RWPE1 (cell line): ENCODE measurements at regions not wholly inside any gene's neighbourhood (a gene's known extent, or its start where the extent isn't known, plus 50 kb on each side); places are given as distances from the start of the nearest gene placed in this dataset.

ENCODE experiments used
- CTCF ChIA-PET: fragments of 350-600 bp; sonication (Branson Sonifier 250); formaldehyde crosslinking; extraction: SDS; loops from one replicate; lab custom pipeline; 2021; lab: Yijun Ruan, JAX
- POLR2A ChIA-PET: fragments of 400-600 bp; formaldehyde crosslinking; extraction: SDS; loops from one replicate; lab custom pipeline; 2020; ENCODE audit warnings: antibody characterized with exemption; ENCODE audit not compliant: low non-redundant PET; lab: Yijun Ruan, JAX
- DNase-seq: peaks from one replicate; pipeline ENCODE4 v3.0.0; 2012; ENCODE audit warnings: low spot score
- H3K27ac ChIP-seq: fragments of 450-650 bp; 2 replicates; pipeline ENCODE4 v1.5.1; 2017
- TF ChIP-seq, protein P1 (sequence below): fragments of 450-650 bp; conservative IDR thresholded peaks from 2 replicates; pipeline ENCODE4 v1.5.1; 2017; ENCODE audit warnings: low read depth, mild to moderate bottlenecking

DNA sequence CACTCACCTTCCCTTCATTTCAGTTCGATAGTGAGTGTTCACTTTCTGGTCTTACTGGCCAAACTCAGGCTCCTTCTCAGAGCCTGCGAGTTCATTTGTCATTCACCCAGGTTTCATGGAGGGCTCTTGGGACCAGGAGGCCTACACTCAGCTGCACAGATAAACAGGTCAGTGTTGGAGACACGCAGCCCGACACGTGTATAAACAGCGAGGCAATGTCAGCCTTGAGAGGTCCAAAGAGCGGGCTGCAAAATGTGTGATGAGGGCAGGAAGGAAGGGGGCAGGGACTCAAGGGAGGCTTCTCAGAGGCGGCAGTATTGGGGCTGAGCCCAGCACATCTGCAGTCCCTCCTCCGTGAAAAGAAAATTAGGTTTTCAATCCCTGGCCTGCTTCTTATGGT, 82.6 kb upstream of the ZNF618 start:
- ChIA-PET POLR2A (no interaction called here), CTCF (no interaction called here)
- H3K27ac ChIP-seq: no peak overlapping the region
- no peak for DNase-seq
- TF ChIP-seq, protein P1, sequence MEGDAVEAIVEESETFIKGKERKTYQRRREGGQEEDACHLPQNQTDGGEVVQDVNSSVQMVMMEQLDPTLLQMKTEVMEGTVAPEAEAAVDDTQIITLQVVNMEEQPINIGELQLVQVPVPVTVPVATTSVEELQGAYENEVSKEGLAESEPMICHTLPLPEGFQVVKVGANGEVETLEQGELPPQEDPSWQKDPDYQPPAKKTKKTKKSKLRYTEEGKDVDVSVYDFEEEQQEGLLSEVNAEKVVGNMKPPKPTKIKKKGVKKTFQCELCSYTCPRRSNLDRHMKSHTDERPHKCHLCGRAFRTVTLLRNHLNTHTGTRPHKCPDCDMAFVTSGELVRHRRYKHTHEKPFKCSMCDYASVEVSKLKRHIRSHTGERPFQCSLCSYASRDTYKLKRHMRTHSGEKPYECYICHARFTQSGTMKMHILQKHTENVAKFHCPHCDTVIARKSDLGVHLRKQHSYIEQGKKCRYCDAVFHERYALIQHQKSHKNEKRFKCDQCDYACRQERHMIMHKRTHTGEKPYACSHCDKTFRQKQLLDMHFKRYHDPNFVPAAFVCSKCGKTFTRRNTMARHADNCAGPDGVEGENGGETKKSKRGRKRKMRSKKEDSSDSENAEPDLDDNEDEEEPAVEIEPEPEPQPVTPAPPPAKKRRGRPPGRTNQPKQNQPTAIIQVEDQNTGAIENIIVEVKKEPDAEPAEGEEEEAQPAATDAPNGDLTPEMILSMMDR: no peak

DNA sequence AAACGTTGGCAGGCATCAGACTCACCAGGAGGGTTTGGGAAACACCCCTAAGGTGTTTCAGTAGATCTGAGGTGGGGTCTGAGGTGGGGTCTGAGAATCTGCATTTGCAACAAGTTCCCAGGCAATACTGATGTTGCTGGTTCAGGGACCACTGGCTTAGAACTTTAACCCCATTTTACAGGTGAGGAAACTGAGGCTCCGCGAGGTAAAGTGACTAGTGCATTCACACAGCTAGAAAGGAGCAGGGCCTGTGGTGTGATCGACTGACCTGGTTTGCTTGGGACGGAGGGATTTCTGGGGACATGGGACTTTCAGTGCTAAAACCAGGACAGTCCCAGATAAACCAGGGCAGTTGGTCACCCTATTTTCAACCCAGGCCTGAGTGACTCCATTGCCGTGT, 81.4 kb upstream of the ZNF618 start:
- DNase-seq: no peak
- TF ChIP-seq, protein P1: no peak

DNA sequence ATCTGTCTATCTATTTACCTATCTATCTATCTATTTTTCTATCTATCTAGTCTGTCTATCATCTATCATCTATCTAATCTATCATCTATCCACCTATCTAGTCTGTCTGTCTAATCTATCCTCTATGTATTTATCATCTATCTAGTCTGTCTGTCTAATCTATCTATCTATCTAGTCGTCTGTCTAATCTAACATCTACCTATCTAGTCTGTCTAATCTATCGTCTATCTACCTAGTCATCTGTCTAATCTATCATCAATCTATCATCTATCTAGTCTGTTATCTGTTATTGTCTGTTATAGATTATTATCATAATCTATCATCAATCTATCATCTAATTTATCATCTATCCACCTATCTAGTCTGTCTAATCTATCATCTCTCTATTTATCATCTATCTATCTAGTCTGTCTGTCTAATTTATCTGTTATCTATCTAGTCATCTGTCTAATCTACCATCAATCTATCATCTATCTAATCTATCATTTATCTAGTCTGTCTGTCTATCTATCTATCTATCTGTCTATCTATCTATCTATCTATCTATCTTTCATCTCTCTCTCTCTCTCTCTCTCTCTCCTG, 80.2 kb upstream of the ZNF618 start:
- TF ChIP-seq, protein P1: no peak
- ChIA-PET POLR2A (no interaction called here), CTCF (no interaction called here)
- DNase-seq: no peak
- H3K27ac ChIP-seq: no peak overlapping the region

More for the DNA sequence above, 81.4 kb upstream of the ZNF618 start:
- ChIA-PET CTCF (no interaction called here), POLR2A (no interaction called here)
- H3K27ac ChIP-seq: no peak overlapping the region

DNA sequence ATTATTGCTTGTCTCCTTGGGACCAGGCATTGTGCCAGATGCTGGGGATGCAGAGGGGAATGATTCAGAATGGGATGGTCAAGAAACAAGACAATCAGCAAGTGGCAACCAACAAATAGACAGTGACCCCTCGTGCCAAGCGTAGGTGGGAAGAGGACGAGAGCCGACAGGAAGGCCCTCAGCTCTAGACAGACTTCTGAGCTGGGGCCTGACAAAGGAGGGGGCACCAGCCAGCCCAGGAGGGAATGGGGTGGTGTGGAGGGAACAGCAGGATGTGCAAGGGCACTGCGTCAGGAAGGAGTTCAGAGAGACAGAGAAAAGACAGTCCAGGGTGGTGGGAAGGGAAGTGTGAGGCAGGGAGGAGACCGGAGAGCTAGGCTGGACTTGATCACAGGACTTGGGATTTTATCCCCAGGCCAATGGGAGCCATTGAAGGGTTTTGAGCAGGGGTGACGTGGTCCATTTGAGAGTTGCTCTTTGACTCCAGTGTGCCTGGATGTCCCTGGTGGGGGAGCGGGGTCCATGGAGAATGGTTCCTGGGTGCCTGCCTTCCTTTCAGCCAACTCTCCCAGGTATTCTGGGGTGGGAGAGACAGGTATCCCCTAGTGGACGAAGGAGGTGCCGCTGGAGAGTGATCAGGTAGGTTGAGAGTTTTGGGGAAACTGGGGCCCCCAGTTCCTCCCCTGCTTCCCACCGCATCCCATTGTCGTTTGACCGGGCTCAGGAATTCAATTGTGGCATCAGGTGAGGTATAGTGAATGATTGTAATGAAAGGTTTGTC, 79.3 kb upstream of the ZNF618 start:
- ChIA-PET POLR2A (no interaction called here), CTCF (interaction anchor here (0.6 kb wide), 1 partner anchor 104 kb away, joined by 3 read pairs; no protein-coding TSS in a partner anchor)

DNA sequence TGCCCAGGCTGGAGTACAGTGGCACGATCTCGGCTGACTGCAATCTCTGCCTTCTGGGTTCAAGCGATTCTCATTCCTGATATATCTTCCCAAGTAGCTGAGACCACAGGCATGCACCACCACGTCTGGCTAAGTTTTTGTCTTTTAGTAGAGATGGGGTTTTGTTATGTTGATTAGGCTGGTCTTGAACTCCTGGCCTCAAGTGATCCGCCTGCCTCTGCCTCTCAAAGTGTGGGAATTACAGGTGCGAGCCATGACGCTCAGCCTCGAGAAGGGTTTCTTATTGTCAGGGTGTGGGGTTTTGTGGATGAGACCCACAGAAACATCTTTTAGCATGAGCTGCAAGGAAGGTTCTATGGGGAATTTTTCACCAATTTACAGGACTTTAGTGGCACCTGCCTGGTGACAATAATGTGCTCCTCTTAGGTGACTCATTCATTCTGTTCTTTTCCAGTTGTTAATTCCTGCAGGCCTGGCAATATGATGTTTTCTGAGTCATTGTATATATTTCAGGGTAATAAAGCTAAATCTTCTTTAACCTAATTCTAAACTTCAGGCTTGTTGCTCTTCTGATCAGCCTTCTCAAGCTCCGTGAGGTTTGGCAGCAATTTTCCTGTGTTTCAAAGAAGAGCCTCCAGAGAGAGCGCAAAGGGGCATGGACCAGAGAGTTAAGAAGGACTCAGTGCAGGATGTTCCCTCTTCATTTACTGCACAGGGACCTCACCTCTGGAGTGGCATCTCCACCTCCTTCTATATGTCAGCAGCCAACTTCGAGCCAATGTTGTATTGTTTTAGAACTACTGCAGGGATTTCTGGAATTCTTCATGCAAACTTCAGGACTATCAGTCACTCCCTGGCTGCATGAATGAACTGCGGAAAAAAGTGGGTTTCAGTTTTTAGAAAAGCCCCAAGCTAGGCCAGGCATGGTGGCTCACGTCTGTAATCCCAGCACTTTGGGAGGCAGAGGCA, 77.8 kb upstream of the ZNF618 start:
- no peak for DNase-seq
- CTCF ChIA-PET: interaction anchor here (0.6 to 1.1 kb wide), 2 partner anchors 10 to 17 kb away, joined by 3 read pairs; no protein-coding TSS in a partner anchor
- POLR2A ChIA-PET: no interaction called here

More for the DNA sequence above, 79.3 kb upstream of the ZNF618 start:
- H3K27ac ChIP-seq: no peak overlapping the region
- no peak for DNase-seq
- TF ChIP-seq, protein P1: no peak

More for the DNA sequence above, 77.8 kb upstream of the ZNF618 start:
- TF ChIP-seq, protein P1: no peak
- no peak overlapping the region for H3K27ac ChIP-seq
